ENCODE measurements at regions not wholly inside any gene's neighbourhood (a gene's known extent, or its start where the extent isn't known, plus 50 kb on each side); places are given as distances from the start of the nearest gene placed in this dataset.

GRCh38 chr7:10604128-10604527, 369.5 kb upstream of the PHF14 start:
- Histone ChIP-seq H3K4me2 (ENCODE audit: control insufficient read depth, extremely low read depth, insufficient read depth, low read depth, low read length) (no peak overlapping the region), H3K36me3 (ENCODE audit: control insufficient read depth in 2 of 2, extremely low read depth in 1 of 2, insufficient read depth in 2 of 2, low read length in 2 of 2) (no peaks in the 10 kb centered on the region), H2AFZ (ENCODE audit: control insufficient read depth, low read length) (no peak overlapping the region), H3K79me2 (ENCODE audit: control insufficient read depth, insufficient read depth, low read length) (no peaks in the 10 kb centered on the region), H3K27me3 (ENCODE audit: control insufficient read depth, extremely low read depth, insufficient read depth, low read length) (no peaks in the 10 kb centered on the region), H4K20me1 (ENCODE audit: control insufficient read depth, extremely low read depth, insufficient read depth, low read length) (no peaks in the 10 kb centered on the region), H3K9me3 (ENCODE audit: control insufficient read depth, low read depth, low read length) (no peaks in the 10 kb centered on the region), H3K4me1 (ENCODE audit: control insufficient read depth, extremely low read depth, insufficient read depth, low read length) (no peaks in the 10 kb centered on the region), H3K9me1 (ENCODE audit: control insufficient read depth, extremely low read depth, insufficient read depth, low read length) (no peaks in the 10 kb centered on the region), H3K9ac (ENCODE audit: control insufficient read depth, extremely low read depth, insufficient read depth, low read length) (no peak overlapping the region), H3K27ac (ENCODE audit: control insufficient read depth, insufficient read depth, low read length) (no peak overlapping the region), H3K4me3 (ENCODE audit: control insufficient read depth in 2 of 3, extremely low read depth in 1 of 3, insufficient read depth in 2 of 3, low read depth in 1 of 3, low read length in 3 of 3) (no peak overlapping the region)
- FAIRE-seq, result no peak
- dilution Hi-C loops (cut with MboI; ENCODE audit: extremely low pct_ligation_motif_present, low sequenced_read_pairs), result no loop called here
- DNase-seq (ENCODE audit: low read depth, low spot score), result no peak
- TF ChIP-seq EZH2 (IDR thresholded peaks at IDR 0.05; ENCODE audit: low read length) (no peak), CTCF (optimal IDR thresholded peaks at IDR 0.05 in 1 of 3, IDR thresholded peaks at IDR 0.05 in 1 of 3, conservative IDR thresholded peaks at IDR 0.05 in 1 of 3; ENCODE audit: extremely low read depth in 1 of 3, insufficient read depth in 2 of 3, low read length in 3 of 3) (no peak)

- Histone ChIP-seq H3K4me3 (ENCODE audit: control insufficient read depth in 2 of 3, extremely low read depth in 1 of 3, insufficient read depth in 2 of 3, low read depth in 1 of 3, low read length in 3 of 3) (no peak overlapping the region), H3K4me2 (ENCODE audit: control insufficient read depth, extremely low read depth, insufficient read depth, low read depth, low read length) (no peak overlapping the region), H3K9ac (ENCODE audit: control insufficient read depth, extremely low read depth, insufficient read depth, low read length) (no peak overlapping the region), H3K9me1 (ENCODE audit: control insufficient read depth, extremely low read depth, insufficient read depth, low read length) (no peaks in the 10 kb centered on the region), H3K79me2 (ENCODE audit: control insufficient read depth, insufficient read depth, low read length) (no peaks in the 10 kb centered on the region), H3K36me3 (ENCODE audit: control insufficient read depth in 2 of 2, extremely low read depth in 1 of 2, insufficient read depth in 2 of 2, low read length in 2 of 2) (no peaks in the 10 kb centered on the region), H3K27ac (ENCODE audit: control insufficient read depth, insufficient read depth, low read length) (no peak overlapping the region), H4K20me1 (ENCODE audit: control insufficient read depth, extremely low read depth, insufficient read depth, low read length) (no peaks in the 10 kb centered on the region), H3K27me3 (ENCODE audit: control insufficient read depth, extremely low read depth, insufficient read depth, low read length) (no peaks in the 10 kb centered on the region), H3K9me3 (ENCODE audit: control insufficient read depth, low read depth, low read length) (no peaks in the 10 kb centered on the region), H3K4me1 (ENCODE audit: control insufficient read depth, extremely low read depth, insufficient read depth, low read length) (no peaks in the 10 kb centered on the region), H2AFZ (ENCODE audit: control insufficient read depth, low read length) (no peak overlapping the region)
- DNase-seq (ENCODE audit: low read depth, low spot score) (no peak), FAIRE-seq (no peak)
- dilution Hi-C loops (cut with MboI; ENCODE audit: extremely low pct_ligation_motif_present, low sequenced_read_pairs), result no loop called here
- TF ChIP-seq CTCF (optimal IDR thresholded peaks at IDR 0.05 in 1 of 3, IDR thresholded peaks at IDR 0.05 in 1 of 3, conservative IDR thresholded peaks at IDR 0.05 in 1 of 3; ENCODE audit: extremely low read depth in 1 of 3, insufficient read depth in 2 of 3, low read length in 3 of 3), result no peak
These were observed 360.7 kb upstream of the PHF14 start for GRCh38 chr7:10612950-10613349.

Measured in keratinocyte (primary cell).